Right lobe of liver (tissue), 4 donors: ENCODE measurements at regions not wholly inside any gene's neighbourhood (a gene's known extent, or its start where the extent isn't known, plus 50 kb on each side); places are given as distances from the start of the nearest gene placed in this dataset.

Source experiments
- POLR2A ChIP-seq: fragments of 450-650 bp; IDR thresholded peaks from one replicate; pipeline ENCODE4 v1.6.1; 2017; ENCODE audit warnings: antibody characterized with exemption, mild to moderate bottlenecking
- TF ChIP-seq, protein P1 (sequence below), 4 donors: fragments of 200-600 bp in 3 of 4; fragments of 450-650 bp in 1 of 4; IDR thresholded peaks; one replicate each; pipeline versions ENCODE4 v1.5.1 to v1.8.0; 2016 to 2022; ENCODE audit warnings: antibody characterized with exemption in 4 of 4, mild to moderate bottlenecking in 2 of 4
- donor health status: DM: no; HTN: no; CAD: no.
- donor health status: DM: no; HTN: no; CAD: no.
- donor health status: DM: no; HTN: yes; CAD: no.

- no peak for TF ChIP-seq POLR2A
- TF ChIP-seq, protein P1, sequence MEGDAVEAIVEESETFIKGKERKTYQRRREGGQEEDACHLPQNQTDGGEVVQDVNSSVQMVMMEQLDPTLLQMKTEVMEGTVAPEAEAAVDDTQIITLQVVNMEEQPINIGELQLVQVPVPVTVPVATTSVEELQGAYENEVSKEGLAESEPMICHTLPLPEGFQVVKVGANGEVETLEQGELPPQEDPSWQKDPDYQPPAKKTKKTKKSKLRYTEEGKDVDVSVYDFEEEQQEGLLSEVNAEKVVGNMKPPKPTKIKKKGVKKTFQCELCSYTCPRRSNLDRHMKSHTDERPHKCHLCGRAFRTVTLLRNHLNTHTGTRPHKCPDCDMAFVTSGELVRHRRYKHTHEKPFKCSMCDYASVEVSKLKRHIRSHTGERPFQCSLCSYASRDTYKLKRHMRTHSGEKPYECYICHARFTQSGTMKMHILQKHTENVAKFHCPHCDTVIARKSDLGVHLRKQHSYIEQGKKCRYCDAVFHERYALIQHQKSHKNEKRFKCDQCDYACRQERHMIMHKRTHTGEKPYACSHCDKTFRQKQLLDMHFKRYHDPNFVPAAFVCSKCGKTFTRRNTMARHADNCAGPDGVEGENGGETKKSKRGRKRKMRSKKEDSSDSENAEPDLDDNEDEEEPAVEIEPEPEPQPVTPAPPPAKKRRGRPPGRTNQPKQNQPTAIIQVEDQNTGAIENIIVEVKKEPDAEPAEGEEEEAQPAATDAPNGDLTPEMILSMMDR (IDR thresholded peaks at IDR 0.05) = no peak
Measured at GRCh38 chr5:38184627-38185026, 73.7 kb upstream of the EGFLAM start.
